AG04449 (cell line): ENCODE measurements at regions not wholly inside any gene's neighbourhood (a gene's known extent, or its start where the extent isn't known, plus 50 kb on each side); places are given as distances from the start of the nearest gene placed in this dataset.
"Not testable (repeated sequence)": the region's sequence is repeated elsewhere in the genome, so short reads cannot be mapped to it uniquely, and the experiment has no call there.

Experiments
- CTCF ChIA-PET: fragments of 350-600 bp; formaldehyde crosslinking; extraction: SDS; loops from one replicate; lab custom pipeline; 2021; ENCODE audit warnings: antibody characterized with exemption; lab: Yijun Ruan, JAX
- POLR2A ChIA-PET: fragments of 400-600, 350-600 bp; formaldehyde crosslinking; extraction: SDS; loops from one replicate; lab custom pipeline; 2020; ENCODE audit warnings: antibody characterized with exemption, inconsistent platforms; lab: Yijun Ruan, JAX
- DNase-seq: peaks from one replicate; pipeline ENCODE4 v3.0.0-alpha.2; 2010; ENCODE audit warnings: low read depth, low spot score
- H3K4me3 ChIP-seq: 2 replicates; pipeline ENCODE4 v1.5.1; 2011; ENCODE audit warnings: low read depth, mild to moderate bottlenecking, control low read depth, low read length
- TF ChIP-seq, protein P1 (sequence below): IDR thresholded peaks from one replicate; pipeline ENCODE4 v1.5.1; 2011; ENCODE audit warnings: mild to moderate bottlenecking, moderate library complexity, low read length, control low read depth, inconsistent platforms; ENCODE audit not compliant: insufficient read depth; ENCODE audit errors: missing control alignments

DNA sequence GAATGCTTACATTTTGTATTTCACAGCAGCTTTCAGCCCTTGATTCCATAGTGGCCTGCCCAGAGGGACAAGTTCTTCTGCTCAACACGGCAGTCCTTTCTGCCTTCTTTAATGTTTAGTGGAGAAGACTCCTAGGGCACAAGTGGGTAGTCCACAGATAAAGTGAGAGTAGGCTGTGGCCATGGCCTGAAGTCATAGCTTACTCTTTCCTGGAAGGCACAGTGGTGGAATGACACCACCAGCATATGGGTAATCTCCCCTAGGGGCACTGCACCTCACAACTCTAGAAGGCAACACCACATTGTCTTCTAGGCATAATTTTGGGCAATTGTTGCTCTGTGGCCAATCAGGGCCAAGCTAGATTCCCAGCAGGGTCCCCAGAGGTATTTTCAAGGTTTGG, 155.4 kb upstream of the MAMLD1 start:
- TF ChIP-seq, protein P1, sequence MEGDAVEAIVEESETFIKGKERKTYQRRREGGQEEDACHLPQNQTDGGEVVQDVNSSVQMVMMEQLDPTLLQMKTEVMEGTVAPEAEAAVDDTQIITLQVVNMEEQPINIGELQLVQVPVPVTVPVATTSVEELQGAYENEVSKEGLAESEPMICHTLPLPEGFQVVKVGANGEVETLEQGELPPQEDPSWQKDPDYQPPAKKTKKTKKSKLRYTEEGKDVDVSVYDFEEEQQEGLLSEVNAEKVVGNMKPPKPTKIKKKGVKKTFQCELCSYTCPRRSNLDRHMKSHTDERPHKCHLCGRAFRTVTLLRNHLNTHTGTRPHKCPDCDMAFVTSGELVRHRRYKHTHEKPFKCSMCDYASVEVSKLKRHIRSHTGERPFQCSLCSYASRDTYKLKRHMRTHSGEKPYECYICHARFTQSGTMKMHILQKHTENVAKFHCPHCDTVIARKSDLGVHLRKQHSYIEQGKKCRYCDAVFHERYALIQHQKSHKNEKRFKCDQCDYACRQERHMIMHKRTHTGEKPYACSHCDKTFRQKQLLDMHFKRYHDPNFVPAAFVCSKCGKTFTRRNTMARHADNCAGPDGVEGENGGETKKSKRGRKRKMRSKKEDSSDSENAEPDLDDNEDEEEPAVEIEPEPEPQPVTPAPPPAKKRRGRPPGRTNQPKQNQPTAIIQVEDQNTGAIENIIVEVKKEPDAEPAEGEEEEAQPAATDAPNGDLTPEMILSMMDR, result no peak
- DNase-seq, result no peak
- ChIA-PET CTCF (no interaction called here), POLR2A (no interaction called here)
- H3K4me3 ChIP-seq, result no peak overlapping the region

DNA sequence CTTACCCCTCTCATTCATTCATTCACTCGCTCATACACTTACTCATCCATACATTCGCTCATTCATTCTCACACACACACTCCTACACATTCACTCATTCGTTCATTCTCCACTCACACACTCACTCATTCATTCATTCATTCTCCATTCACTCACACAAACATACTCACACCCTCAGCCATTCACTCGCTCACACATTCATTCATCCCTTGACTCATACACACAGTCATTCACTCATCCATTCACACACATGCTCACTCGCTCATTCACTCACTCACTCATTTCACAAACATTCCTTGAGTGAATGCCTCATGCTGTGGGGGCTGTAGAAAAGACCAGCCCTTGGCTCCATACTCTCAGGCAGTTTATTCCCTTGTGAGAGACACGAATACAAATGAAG, 151.1 kb upstream of the MAMLD1 start:
- CTCF ChIA-PET, result no interaction called here

DNA sequence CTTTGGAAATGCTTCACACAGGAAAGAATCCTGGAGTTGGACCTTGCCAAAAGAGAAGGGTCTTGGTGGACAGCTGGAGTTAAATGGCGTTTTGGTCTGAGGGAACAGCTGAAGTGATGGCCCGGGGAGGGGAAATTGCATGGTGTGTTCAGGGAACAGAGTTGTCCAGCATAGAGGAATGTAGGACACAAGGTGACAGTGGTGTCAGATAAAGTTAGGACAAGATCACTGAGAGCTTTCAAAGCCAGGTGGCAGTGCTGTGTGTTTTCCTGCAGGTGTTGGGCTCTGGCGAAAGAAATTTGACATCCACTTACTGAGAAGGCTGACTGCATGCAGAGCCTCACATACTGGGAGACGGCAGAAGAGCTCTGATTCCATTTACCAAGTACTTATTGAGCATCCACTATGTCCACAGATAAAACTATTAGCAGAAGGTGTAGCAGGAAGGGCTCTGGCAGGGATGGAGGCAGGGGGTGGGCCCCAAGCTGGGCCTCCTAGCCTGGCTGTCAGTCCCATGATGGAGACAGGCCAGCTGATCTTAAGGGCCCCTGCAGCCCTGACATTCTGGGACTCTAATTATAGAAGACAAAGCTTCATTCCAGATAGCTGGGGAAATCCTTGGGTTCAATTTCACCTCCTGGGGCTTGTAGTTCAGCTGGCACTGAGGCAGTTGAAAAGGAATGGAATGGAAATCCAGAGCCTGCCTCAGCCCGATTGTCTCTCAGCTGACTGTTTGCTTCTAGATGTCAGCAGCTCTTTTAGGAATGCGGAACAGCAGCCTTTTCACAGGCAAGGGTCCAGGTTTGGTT, 150.2 kb upstream of the MAMLD1 start:
- ChIA-PET POLR2A (interaction anchor here (0.7 kb wide), 1 partner anchor 48 kb away, joined by 3 read pairs; no protein-coding TSS in a partner anchor), CTCF (interaction anchor here (0.8 to 1.1 kb wide), 3 partner anchors 10 to 151 kb away, joined by 3 read pairs; no protein-coding TSS in a partner anchor)
- no peak overlapping the region for H3K4me3 ChIP-seq
- TF ChIP-seq, protein P1, result no peak
- DNase-seq, result no peak

More for the DNA sequence above, 151.1 kb upstream of the MAMLD1 start:
- TF ChIP-seq, protein P1, result no peak
- no peak for DNase-seq
- H3K4me3 ChIP-seq, result no peak overlapping the region
- POLR2A ChIA-PET, result no interaction called here

DNA sequence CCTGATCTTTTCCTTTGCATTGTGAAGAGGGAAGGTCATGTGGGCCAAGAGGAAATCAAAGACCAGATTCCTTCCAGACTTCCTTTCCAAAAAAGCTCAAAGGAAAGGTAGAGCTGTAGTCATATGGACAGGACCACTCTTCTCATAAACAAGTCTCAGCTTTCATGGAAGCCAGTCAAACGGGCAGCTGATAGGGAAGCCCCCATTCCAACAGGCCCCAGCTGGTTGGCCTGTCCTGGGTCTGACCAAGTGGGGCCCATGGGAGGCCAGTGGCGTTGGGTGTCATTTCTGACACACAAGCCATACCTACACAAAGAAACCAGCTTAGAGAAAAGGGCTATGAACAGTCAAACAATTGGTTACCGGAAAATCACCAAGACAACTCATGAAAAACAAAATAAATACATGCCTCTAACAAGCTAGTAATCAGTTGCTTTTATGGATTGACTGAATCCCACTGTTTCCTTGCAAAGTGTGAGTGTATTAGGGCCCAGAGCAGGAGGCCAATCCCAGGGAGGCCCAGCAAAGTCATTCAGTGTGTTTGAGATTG, 149.6 kb upstream of the MAMLD1 start:
- no peak for DNase-seq
- CTCF ChIA-PET, result interaction anchor here (0.8 to 1.1 kb wide), 3 partner anchors 10 to 151 kb away, joined by 3 read pairs; no protein-coding TSS in a partner anchor
- TF ChIP-seq, protein P1, result no peak
- no peak overlapping the region for H3K4me3 ChIP-seq
- POLR2A ChIA-PET, result interaction anchor here (0.7 kb wide), 1 partner anchor 48 kb away, joined by 3 read pairs; no protein-coding TSS in a partner anchor

DNA sequence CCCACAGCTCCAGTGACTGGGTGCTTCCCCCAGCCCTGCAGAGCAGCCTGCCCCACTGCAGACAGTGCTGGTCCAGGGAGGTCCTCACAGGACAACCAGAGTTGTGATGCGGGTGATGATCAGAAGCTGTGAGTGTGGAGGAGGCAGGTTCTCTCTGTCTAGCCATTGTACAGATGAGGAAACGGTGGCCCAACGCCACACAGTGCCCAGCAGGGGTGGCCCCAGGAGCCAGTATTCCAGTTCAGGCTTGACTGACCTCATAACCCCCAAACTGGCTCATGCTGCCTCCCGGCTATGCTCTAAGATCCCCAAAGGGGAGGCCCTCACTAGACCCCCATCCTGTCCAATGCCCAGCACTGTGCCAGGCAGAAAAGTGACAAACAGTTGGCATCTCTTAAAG, 147.1 kb upstream of the MAMLD1 start:
- DNase-seq, H3K4me3 ChIP-seq, POLR2A ChIA-PET, CTCF ChIA-PET: not testable (repeated sequence)

DNA sequence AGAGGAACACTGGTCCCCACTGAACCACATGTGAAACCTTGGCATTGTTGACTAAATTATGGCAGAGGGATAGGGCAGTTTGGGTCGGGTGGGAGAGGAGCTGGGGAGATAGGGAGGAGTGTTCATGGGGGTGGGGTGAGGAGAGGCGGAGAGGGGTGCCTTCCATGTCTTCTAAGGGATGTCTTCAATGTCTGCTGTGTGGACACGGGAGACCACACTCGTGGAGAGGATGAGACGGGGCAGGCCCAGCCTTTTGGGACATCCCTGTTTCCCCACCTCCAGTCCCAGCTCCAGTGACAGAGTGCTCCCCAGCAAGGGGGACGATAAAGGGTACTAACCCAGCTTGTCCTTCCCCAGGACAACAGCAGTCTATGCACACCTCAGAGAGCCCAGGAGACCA, 146.4 kb upstream of the MAMLD1 start:
- CTCF ChIA-PET, result no interaction called here
- no peak for DNase-seq
- POLR2A ChIA-PET, result no interaction called here
- no peak overlapping the region for H3K4me3 ChIP-seq
- TF ChIP-seq, protein P1, result no peak
